Upper lobe of left lung (tissue), 6 donors: ENCODE measurements at regions not wholly inside any gene's neighbourhood (a gene's known extent, or its start where the extent isn't known, plus 50 kb on each side); places are given as distances from the start of the nearest gene placed in this dataset.
A peak's percentile ranks its signal among the peaks of the same experiment; 100 is the strongest.

Source experiments
- ATAC-seq, 2 donors: fragments of 200-7000 bp; cut with Tn5 transposase; one replicate each; pipeline ENCODE4 v1.9.1; 2022; ENCODE audit warnings: mild to moderate bottlenecking in 2 of 2, moderate library complexity in 2 of 2; ENCODE audit not compliant: low FRiP score in 2 of 2
- DNase-seq, 2 donors: peaks; one replicate each; pipeline ENCODE4 v3.0.0-alpha.2; 2019 to 2020
- H3K27ac ChIP-seq, 4 donors: fragments of 200-600 bp; sonication (generic); one replicate each; pipeline ENCODE4 v1.5.1; 2016 to 2019
- H3K27me3 ChIP-seq, 4 donors: fragments of 200-600 bp; sonication (generic); one replicate each; pipeline ENCODE4 v1.5.1; 2017 to 2019
- H3K36me3 ChIP-seq, 4 donors: fragments of 200-600 bp; sonication (generic); one replicate each; pipeline ENCODE4 v1.5.1; 2016 to 2019
- H3K4me1 ChIP-seq, 4 donors: fragments of 200-600 bp; sonication (generic); one replicate each; pipeline ENCODE4 v1.5.1; 2018 to 2019
- H3K4me3 ChIP-seq, 4 donors: fragments of 200-600 bp; sonication (generic); one replicate each; pipeline ENCODE4 v1.5.1; 2017 to 2019; ENCODE audit warnings: mild to moderate bottlenecking in 2 of 4, moderate library complexity in 1 of 4
- H3K9me3 ChIP-seq, 4 donors: fragments of 200-600 bp; sonication (generic); one replicate each; pipeline ENCODE4 v1.5.1; 2018 to 2019
- EP300 ChIP-seq, 4 donors: sonication (generic); formaldehyde crosslinking; IDR thresholded peaks; one replicate each; pipeline ENCODE4 v1.5.1; 2017; ENCODE audit warnings: antibody characterized with exemption in 4 of 4, control low read depth in 2 of 4
- POLR2A ChIP-seq, 4 donors: fragments of 450-650 bp; IDR thresholded peaks; one replicate each; pipeline ENCODE4 v1.5.1; 2016 to 2017; ENCODE audit warnings: antibody characterized with exemption in 4 of 4, mild to moderate bottlenecking in 2 of 4
- POLR2AphosphoS5 ChIP-seq, 2 donors: sonication (generic); formaldehyde crosslinking; IDR thresholded peaks; one replicate each; pipeline ENCODE4 v1.5.1; 2017; ENCODE audit warnings: antibody characterized with exemption in 2 of 2
- whole genome bisulfite sequencing, 2 donors: methylation state at CpG; one replicate each; pipeline ENCODE4 v1.1.5; 2017 to 2018; 5-methylcytosine and 5-hydroxymethylcytosine counted together
- TF ChIP-seq, protein P1 (sequence below), 6 experiments: fragments of 450-650 bp in 4 of 6; fragments of 200-600 bp in 2 of 6; sonication (generic) in 2 of 6; IDR thresholded peaks; one replicate each; pipeline ENCODE4 v1.5.1; 2016 to 2019; ENCODE audit warnings: antibody characterized with exemption in 6 of 6
- donor health status: DM: no; HTN: no; CAD: no; lungs with moderate emphysema.
- donor health status: DM: no; HTN: yes; CAD: no; lungs with severe emphysema.

DNA sequence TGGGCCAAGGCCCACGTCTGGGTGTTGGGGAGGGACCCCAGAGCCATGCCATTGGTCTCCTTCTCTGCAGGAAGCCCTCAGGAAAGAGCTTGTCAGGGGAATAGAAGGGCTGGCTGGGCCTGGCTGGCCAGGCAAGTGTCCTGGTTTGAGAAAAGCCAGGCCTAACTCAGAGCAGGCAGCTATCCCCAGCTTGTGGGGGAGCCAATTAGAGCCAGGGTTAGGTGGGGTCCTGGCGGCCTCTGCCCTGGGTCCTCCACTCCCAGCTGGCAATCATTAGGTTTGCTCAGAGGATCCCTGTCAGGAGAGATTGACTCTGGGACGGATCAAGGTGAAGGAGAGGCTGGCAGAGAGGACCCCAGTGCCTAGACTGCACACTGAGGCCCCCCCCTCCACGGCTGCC, 64.8 kb downstream of the PJA1 start:
- no peaks in the 10 kb centered on the region for H3K36me3 ChIP-seq
- DNase-seq (no peak), ATAC-seq (no peak)
- H3K4me3 ChIP-seq, result no peak overlapping the region
- WGBS, 2 donors, result 87% methylated on average over 4 of the region's 4 CpGs; no CpG with 5 or more reads in 1 of the 2 donors
- no peaks in the 10 kb centered on the region for H3K27me3 ChIP-seq
- no peak overlapping the region for H3K27ac ChIP-seq
- H3K4me1 ChIP-seq, result no peaks in the 10 kb centered on the region
- H3K9me3 ChIP-seq, result no peaks in the 10 kb centered on the region
- no peak for TF ChIP-seq POLR2AphosphoS5 (IDR thresholded peaks at IDR 0.05)
- TF ChIP-seq, protein P1, sequence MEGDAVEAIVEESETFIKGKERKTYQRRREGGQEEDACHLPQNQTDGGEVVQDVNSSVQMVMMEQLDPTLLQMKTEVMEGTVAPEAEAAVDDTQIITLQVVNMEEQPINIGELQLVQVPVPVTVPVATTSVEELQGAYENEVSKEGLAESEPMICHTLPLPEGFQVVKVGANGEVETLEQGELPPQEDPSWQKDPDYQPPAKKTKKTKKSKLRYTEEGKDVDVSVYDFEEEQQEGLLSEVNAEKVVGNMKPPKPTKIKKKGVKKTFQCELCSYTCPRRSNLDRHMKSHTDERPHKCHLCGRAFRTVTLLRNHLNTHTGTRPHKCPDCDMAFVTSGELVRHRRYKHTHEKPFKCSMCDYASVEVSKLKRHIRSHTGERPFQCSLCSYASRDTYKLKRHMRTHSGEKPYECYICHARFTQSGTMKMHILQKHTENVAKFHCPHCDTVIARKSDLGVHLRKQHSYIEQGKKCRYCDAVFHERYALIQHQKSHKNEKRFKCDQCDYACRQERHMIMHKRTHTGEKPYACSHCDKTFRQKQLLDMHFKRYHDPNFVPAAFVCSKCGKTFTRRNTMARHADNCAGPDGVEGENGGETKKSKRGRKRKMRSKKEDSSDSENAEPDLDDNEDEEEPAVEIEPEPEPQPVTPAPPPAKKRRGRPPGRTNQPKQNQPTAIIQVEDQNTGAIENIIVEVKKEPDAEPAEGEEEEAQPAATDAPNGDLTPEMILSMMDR (IDR thresholded peaks at IDR 0.05), result no peak
- no peak for TF ChIP-seq EP300 (IDR thresholded peaks at IDR 0.05)
- no peak for TF ChIP-seq POLR2A (IDR thresholded peaks at IDR 0.05)

DNA sequence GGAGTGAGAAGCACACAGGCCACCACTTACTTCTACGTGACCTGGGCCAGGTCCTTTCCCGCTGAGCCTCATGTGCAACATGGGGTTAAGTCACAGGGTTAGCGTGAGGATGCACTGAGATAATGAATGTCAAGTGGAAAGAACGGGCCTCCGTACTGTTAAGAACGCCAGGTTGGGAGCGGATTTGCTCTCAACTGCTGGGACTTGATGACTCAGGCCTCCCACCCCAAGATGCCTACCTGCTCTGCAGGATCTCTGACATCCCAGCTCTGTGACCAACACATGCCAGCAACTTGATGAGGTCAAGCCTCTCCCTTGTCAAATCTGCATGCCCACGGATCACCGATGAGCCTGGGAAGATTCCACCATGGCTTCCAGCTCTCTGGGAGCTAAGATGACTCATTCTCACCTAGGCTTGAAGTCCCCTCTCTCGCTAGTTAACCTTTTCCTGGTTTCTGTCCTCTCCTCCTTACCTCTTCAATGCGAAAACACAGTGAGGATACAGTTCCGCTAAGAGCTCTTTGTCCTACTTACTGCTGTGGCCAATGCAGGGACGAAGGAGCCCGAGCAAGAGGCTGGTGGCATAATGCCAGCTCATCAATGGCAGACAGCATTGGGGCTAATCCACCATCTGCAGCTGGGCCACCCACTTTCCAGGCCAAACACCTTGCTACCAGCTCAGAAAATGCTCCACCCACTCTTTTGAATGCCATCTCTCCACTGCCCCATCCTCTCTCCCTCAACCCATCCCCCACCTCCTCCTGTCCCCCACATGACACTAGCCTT, 67.6 kb downstream of the PJA1 start:
- Histone ChIP-seq H3K27ac (no peak overlapping the region), H3K36me3 (no peaks in the 10 kb centered on the region), H3K4me3 (no peak overlapping the region), H3K4me1 (no peaks in the 10 kb centered on the region), H3K9me3 (no peaks in the 10 kb centered on the region), H3K27me3 (no peaks in the 10 kb centered on the region)
- 85 to 93% methylated on average over 12 to 14 of the region's 14 CpGs for WGBS, 2 donors
- ATAC-seq (no peak), DNase-seq (no peak)
- TF ChIP-seq EP300 (IDR thresholded peaks at IDR 0.05), result no peak
- TF ChIP-seq POLR2A (IDR thresholded peaks at IDR 0.05), result no peak
- TF ChIP-seq, protein P1 (IDR thresholded peaks at IDR 0.05), result no peak
- TF ChIP-seq POLR2AphosphoS5 (IDR thresholded peaks at IDR 0.05), result no peak

DNA sequence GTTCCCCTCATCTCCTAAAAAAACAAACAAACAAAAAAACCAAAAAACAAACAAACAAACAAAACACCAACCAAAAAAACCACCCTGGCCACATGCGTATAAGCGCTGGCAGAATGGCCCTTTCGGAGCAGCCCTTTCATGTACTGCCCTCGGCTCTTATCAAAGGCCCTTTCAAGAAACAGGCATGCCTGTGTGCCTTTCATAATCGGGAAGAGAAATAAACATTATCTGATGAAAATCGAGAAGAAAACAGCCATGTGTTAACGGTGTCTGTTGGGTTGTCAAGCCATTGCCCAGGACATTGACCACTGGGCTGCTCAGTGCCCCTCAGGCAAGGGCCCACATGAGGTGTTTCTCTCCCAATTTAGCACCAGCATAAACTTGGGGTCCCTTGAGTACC, 68.3 kb downstream of the PJA1 start:
- H3K27me3 ChIP-seq, result no peaks in the 10 kb centered on the region
- no peaks in the 10 kb centered on the region for H3K4me1 ChIP-seq
- no peak overlapping the region for H3K27ac ChIP-seq
- H3K4me3 ChIP-seq, result no peak overlapping the region
- TF ChIP-seq EP300 (IDR thresholded peaks at IDR 0.05), result no peak
- no peak for ATAC-seq
- H3K36me3 ChIP-seq, result no peaks in the 10 kb centered on the region
- WGBS, 2 donors, result 69 to 82% methylated on average over 7 of the region's 7 CpGs
- no peak for DNase-seq
- no peaks in the 10 kb centered on the region for H3K9me3 ChIP-seq

DNA sequence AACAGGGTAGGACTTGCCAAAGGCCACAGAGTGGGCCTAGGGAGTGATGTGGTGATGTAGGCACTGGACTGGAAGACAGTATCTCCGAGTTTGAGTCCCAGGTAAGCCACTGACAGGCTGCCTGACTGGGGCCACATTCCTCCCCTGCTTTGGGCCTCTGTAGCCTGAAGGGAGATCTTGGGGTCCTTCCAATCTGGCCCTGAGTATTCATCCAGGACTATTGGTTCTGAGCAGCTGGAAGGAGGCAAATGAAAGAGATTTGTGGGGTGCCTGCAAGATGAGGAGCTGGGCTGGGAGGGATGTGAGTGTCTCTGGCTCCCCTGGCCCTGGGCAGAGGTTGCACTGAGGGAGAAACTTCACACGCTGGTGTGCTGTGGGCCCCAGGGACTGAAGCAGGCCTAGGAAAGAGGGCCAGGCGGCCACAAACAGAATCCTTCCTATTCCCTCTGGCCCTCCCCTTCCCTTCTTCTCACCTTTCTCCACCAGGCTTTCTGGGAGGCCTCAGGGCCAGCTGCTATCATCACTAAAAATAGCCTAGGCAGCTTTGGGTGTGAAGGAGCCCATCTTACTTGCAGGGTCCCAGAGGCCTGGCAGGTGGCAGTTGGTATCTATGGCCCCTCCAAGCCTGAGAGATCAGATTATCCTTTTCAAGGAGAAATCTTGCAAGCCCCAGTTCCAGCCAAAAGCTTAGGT, 70.1 kb downstream of the PJA1 start:
- TF ChIP-seq, protein P1 (IDR thresholded peaks at IDR 0.05), result no peak
- TF ChIP-seq POLR2A (IDR thresholded peaks at IDR 0.05) (no peak), POLR2AphosphoS5 (IDR thresholded peaks at IDR 0.05) (no peak), EP300 (IDR thresholded peaks at IDR 0.05) (no peak)
- 83% methylated on average over 3 of the region's 3 CpGs; no CpG with 5 or more reads in 1 of the 2 donors for WGBS, 2 donors
- no peak overlapping the region for H3K27ac ChIP-seq
- DNase-seq (no peak), ATAC-seq (no peak)
- H3K4me1 ChIP-seq, result no peaks in the 10 kb centered on the region
- H3K36me3 ChIP-seq, result no peaks in the 10 kb centered on the region
- no peaks in the 10 kb centered on the region for H3K27me3 ChIP-seq
- no peaks in the 10 kb centered on the region for H3K9me3 ChIP-seq
- H3K4me3 ChIP-seq, result no peak overlapping the region

DNA sequence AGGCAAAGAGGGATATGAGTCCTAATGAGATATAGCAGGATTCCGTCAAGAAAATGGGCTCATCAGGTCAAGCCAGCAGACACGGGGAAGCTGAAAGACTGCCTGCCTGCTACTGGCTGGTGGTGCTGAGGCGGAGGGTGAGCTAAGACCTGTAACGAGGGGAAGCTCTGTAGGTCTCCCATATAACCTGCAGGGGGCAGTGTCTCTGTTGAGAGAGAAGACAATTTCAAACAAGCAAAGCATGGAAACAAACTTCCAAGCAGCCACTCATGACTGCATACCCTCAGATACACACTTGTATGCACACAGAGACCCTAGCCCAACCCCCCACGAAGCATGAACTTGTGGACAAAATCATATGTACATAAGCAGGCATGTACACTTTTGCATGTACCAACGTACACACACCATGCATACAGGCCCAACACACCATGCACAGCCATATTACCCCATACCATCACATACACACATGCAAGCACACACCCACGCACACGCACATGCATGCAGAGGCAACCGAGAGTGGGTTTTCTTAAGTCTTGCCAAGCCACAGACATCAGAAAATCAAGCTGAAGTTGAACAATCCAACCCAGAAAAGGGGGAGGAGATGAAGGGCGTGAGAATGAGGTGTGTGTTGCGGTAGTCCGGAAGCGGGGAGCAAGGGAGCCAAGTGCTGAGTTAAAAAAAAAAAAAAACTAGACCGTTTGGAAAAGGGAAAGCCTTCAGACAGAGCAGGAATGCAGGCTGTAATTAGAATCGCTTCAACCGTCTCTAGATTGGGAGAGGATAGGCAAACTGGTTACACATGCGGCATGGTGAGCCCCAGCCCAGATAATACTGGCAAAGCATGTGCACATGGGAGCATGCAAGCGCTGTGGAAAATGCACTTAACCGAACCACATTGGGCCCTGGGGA, 71.0 kb downstream of the PJA1 start:
- no peak for DNase-seq
- H3K9me3 ChIP-seq, result no peaks in the 10 kb centered on the region
- ATAC-seq, result peak in 1 of 2 donors; percentile 57
- H3K36me3 ChIP-seq, result no peaks in the 10 kb centered on the region
- TF ChIP-seq, protein P1 (IDR thresholded peaks at IDR 0.05), result peak; percentile 25 to 55 (median 50)
- TF ChIP-seq EP300 (IDR thresholded peaks at IDR 0.05), result no peak
- no peaks in the 10 kb centered on the region for H3K4me1 ChIP-seq
- H3K4me3 ChIP-seq, result no peak overlapping the region
- no peaks in the 10 kb centered on the region for H3K27me3 ChIP-seq
- no peak overlapping the region for H3K27ac ChIP-seq
- WGBS, 2 donors, result 54 to 71% methylated on average over 16 to 19 of the region's 19 CpGs
